C4-2B (cell line): ENCODE measurements at regions not wholly inside any gene's neighbourhood (a gene's known extent, or its start where the extent isn't known, plus 50 kb on each side); places are given as distances from the start of the nearest gene placed in this dataset.
"Not testable (repeated sequence)": the region's sequence is repeated elsewhere in the genome, so short reads cannot be mapped to it uniquely, and the experiment has no call there.

Experiments used
- H3K27ac ChIP-seq: fragments of 450-650 bp; 2 replicates; pipeline ENCODE4 v1.5.1; 2017
- CTCF ChIP-seq: fragments of 450-650 bp; conservative IDR thresholded peaks from 2 replicates; pipeline ENCODE4 v1.5.1; 2017; ENCODE audit warnings: mild to moderate bottlenecking
- ZFX ChIP-seq: fragments of 450-650 bp; IDR thresholded peaks from 2 replicates; pipeline ENCODE4 v1.6.1; 2017

DNA sequence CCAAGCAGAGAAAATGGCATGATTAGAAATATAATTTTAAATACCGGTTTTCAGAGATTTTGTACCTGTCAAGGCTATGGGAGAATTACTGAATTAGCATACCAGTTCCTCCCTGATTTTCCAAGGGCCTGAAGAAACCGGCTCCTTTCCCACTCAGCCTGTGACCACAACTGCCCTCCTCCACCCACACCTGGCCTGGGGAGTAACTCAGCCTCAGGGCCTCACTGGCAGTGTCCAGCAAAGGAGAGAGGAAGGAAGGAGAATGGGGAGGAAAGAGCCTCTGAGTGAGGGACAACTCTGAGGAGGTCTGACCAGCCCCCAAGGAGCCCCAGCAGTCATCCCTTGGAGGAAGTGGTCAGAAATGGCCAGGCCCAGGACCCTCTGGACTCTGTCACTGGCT lies 98.0 kb upstream of the LYZL2 start:
- TF ChIP-seq CTCF (no peak), ZFX (no peak)
- no peak overlapping the region for H3K27ac ChIP-seq

GRCh38 chr10:30726783-30727414 lies 97.3 kb upstream of the LYZL2 start:
- H3K27ac ChIP-seq, result not testable (repeated sequence)
- peak; percentile 77 for TF ChIP-seq CTCF

- TF ChIP-seq CTCF, result no peak
- no peak for TF ChIP-seq ZFX
Observed at GRCh38 chr10:30725661-30726060, 96.1 kb upstream of the LYZL2 start.

GRCh38 chr10:30724296-30724695 lies 94.7 kb upstream of the LYZL2 start:
- H3K27ac ChIP-seq, result no peak overlapping the region
- no peak for TF ChIP-seq CTCF
- TF ChIP-seq ZFX, result no peak

More at GRCh38 chr10:30725661-30726060, 96.1 kb upstream of the LYZL2 start:
- no peak overlapping the region for H3K27ac ChIP-seq

DNA sequence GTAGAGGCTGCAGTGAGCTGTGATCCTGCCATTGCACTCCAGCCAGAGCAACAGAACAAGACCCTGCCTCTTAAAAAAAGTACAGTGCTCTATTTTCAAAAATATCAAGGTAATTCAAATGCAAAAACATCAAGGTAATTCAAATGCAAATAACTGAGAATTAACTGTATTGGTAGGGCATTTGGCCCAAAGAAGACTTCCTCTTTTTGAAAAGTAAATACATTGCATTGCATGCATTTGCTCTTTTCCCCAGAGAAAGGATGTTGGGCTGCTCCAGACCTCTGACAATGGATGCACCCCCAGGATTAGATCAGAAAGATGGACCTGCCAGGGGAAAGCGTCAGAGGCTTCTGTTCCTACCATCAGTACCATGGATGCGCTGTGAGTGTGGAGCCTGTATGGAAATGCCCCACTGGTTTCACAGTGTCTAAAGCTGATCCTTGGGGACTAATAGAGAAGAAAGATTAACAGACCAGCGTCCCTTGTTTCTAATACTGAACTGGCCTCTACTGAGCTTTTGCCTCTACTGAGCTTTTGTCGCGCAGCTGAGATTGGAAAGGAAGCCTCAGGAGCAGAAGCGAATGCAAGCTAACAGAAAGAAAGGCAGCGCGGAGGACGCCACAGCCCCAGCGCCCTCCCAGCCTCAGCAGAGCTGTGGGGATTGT lies 93.5 kb upstream of the LYZL2 start:
- TF ChIP-seq CTCF (no peak), ZFX (no peak)
- no peak overlapping the region for H3K27ac ChIP-seq

- H3K27ac ChIP-seq, result no peak overlapping the region
- TF ChIP-seq ZFX (no peak), CTCF (no peak)
Observed at GRCh38 chr10:30719832-30720231, 90.3 kb upstream of the LYZL2 start.

- H3K27ac ChIP-seq, result no peak overlapping the region
- no peak for TF ChIP-seq CTCF
- no peak for TF ChIP-seq ZFX
Observed at GRCh38 chr10:30709700-30710358, 80.3 kb upstream of the LYZL2 start.
